ENCODE measurements at regions not wholly inside any gene's neighbourhood (a gene's known extent, or its start where the extent isn't known, plus 50 kb on each side); places are given as distances from the start of the nearest gene placed in this dataset.

DNA sequence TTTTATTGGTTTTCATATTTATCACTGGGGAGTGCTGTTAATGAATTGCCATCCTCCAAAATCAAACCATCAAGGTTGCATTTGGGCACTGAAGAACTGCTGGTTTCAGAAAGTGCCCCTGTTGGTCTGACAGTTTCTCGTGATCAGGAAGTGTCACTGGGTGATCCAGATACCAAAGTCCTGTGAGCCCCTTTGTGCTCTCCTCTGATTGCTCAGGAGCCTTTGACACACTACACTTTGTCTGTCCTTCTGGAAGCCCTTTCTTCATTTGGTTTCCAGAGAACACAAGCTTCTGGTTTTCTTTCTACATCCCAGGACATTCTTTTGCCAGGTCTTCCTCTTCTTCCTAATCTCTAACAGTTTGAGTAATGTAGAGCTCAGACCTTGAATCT, 165.8 kb upstream of the PROX1 start:
- TF ChIP-seq, protein P1, sequence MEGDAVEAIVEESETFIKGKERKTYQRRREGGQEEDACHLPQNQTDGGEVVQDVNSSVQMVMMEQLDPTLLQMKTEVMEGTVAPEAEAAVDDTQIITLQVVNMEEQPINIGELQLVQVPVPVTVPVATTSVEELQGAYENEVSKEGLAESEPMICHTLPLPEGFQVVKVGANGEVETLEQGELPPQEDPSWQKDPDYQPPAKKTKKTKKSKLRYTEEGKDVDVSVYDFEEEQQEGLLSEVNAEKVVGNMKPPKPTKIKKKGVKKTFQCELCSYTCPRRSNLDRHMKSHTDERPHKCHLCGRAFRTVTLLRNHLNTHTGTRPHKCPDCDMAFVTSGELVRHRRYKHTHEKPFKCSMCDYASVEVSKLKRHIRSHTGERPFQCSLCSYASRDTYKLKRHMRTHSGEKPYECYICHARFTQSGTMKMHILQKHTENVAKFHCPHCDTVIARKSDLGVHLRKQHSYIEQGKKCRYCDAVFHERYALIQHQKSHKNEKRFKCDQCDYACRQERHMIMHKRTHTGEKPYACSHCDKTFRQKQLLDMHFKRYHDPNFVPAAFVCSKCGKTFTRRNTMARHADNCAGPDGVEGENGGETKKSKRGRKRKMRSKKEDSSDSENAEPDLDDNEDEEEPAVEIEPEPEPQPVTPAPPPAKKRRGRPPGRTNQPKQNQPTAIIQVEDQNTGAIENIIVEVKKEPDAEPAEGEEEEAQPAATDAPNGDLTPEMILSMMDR (IDR thresholded peaks at IDR 0.05), result no peak
- no peak for TF ChIP-seq POLR2A (IDR thresholded peaks at IDR 0.05)

All from lower leg skin (tissue), 3 donors.